ENCODE measurements at regions not wholly inside any gene's neighbourhood (a gene's known extent, or its start where the extent isn't known, plus 50 kb on each side); places are given as distances from the start of the nearest gene placed in this dataset.

DNA sequence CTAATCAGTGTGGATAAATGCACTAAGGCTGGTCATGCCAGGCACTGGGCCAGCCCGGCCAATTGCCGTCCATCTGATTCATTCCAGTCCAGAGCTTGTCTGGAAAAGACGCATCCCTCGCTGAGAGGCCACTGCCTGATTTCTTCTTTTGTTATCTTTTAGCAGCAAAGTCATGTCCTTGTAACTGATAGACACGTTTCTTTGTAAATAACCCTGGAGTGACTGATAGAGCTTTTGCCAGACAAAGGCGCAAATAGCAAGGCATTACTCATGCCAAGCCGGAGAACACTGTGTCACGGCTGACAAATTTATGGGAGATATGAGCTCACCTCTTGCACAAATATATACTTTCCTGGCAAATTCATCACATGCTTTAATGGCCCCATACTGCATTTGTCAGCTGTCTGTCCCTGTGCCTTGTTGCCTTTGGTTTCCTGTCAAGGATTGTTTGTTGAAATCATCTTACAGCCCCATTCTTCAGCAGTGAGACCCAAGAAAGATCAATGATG is 164.4 kb downstream of the ETAA1 start:
- Mint-ChIP-seq H3K4me3 (ENCODE audit: unreplicated experiment) (no peak overlapping the region), H3K4me1 (ENCODE audit: unreplicated experiment) (no peaks in the 10 kb centered on the region), H3K27ac (ENCODE audit: unreplicated experiment) (no peak overlapping the region), H3K36me3 (ENCODE audit: unreplicated experiment) (no peaks in the 10 kb centered on the region), H3K27me3 (ENCODE audit: unreplicated experiment) (peaks cover 3% of the 10 kb centered on the region), H3K9me3 (ENCODE audit: unreplicated experiment) (no peaks in the 10 kb centered on the region)
- no peak for DNase-seq (ENCODE audit: extremely low spot score, unreplicated experiment)
- TF ChIP-seq, protein P1, sequence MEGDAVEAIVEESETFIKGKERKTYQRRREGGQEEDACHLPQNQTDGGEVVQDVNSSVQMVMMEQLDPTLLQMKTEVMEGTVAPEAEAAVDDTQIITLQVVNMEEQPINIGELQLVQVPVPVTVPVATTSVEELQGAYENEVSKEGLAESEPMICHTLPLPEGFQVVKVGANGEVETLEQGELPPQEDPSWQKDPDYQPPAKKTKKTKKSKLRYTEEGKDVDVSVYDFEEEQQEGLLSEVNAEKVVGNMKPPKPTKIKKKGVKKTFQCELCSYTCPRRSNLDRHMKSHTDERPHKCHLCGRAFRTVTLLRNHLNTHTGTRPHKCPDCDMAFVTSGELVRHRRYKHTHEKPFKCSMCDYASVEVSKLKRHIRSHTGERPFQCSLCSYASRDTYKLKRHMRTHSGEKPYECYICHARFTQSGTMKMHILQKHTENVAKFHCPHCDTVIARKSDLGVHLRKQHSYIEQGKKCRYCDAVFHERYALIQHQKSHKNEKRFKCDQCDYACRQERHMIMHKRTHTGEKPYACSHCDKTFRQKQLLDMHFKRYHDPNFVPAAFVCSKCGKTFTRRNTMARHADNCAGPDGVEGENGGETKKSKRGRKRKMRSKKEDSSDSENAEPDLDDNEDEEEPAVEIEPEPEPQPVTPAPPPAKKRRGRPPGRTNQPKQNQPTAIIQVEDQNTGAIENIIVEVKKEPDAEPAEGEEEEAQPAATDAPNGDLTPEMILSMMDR (IDR thresholded peaks at IDR 0.05) = no peak

DNA sequence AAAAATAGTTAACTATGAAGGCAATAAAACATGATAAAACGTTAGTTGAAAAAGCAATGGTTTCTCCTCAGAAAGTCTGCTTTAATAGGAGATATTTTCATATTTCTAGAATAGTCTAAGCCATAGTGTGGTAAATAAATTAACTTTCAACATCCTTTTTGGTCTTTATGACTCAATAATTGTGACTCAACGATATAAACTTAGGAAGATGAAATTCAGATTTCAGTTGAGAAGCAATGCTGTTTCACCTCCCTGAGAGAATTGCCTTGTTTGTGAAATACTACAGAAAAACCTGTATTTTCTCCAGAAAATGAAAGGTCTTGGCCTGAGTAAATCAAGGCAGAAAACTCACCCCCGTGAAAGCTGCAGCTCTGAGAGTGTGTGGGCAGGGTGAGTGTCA is 166.9 kb downstream of the ETAA1 start:
- DNase-seq (ENCODE audit: extremely low spot score, unreplicated experiment) = no peak
- H3K4me3 Mint-ChIP-seq (ENCODE audit: unreplicated experiment) = no peak overlapping the region
- no peak overlapping the region for H3K27ac Mint-ChIP-seq (ENCODE audit: unreplicated experiment)
- TF ChIP-seq, protein P1 (IDR thresholded peaks at IDR 0.05) = no peak
- no peaks in the 10 kb centered on the region for H3K9me3 Mint-ChIP-seq (ENCODE audit: unreplicated experiment)
- peaks cover 3% of the 10 kb centered on the region for H3K27me3 Mint-ChIP-seq (ENCODE audit: unreplicated experiment)
- H3K4me1 Mint-ChIP-seq (ENCODE audit: unreplicated experiment) = peaks cover 4% of the 10 kb centered on the region
- no peaks in the 10 kb centered on the region for H3K36me3 Mint-ChIP-seq (ENCODE audit: unreplicated experiment)

DNA sequence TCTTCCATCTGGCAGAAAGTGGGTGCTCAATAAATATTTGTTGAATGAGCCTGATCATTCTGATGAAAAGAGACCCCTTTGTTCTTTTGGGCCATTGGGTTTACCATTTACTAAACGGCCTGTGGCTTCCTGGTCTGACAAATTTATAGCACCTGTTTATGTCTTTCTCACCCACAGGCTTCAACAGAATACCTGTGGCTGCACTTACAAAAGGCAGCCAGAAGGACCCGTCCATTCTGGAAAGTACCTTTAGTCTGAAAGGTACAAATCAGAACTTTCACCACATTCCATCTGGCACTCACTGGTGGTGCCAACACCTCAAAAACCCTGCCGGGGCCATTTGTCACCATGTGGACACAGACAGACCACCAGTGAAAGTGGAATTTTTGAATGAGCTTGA is 167.5 kb downstream of the ETAA1 start:
- H3K27me3 Mint-ChIP-seq (ENCODE audit: unreplicated experiment) = peaks cover 3% of the 10 kb centered on the region
- no peak overlapping the region for H3K4me3 Mint-ChIP-seq (ENCODE audit: unreplicated experiment)
- peaks cover 4% of the 10 kb centered on the region for H3K4me1 Mint-ChIP-seq (ENCODE audit: unreplicated experiment)
- H3K27ac Mint-ChIP-seq (ENCODE audit: unreplicated experiment) = no peak overlapping the region
- DNase-seq (ENCODE audit: extremely low spot score, unreplicated experiment) = no peak
- no peaks in the 10 kb centered on the region for H3K36me3 Mint-ChIP-seq (ENCODE audit: unreplicated experiment)
- TF ChIP-seq, protein P1 (IDR thresholded peaks at IDR 0.05) = no peak
- H3K9me3 Mint-ChIP-seq (ENCODE audit: unreplicated experiment) = no peaks in the 10 kb centered on the region

DNA sequence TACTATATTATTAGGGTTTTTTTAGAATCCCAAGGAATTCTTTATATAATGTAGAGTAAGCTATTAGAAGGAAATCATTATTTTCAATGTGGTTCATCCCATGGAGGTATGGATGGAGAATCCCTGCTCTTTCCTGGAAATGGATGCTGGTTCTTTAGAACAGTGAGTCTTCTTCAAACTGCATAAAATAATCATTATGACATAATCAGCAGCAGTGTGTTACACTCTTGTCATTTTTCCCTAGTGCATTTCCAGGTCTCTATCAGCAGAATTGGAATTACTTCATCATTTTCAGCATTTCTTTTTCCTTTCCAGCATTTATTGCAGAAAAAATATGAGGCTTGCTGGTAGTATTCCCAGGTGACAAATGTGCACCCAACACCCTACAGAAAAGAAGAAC is 168.1 kb downstream of the ETAA1 start:
- no peak overlapping the region for H3K4me3 Mint-ChIP-seq (ENCODE audit: unreplicated experiment)
- H3K9me3 Mint-ChIP-seq (ENCODE audit: unreplicated experiment) = no peaks in the 10 kb centered on the region
- H3K4me1 Mint-ChIP-seq (ENCODE audit: unreplicated experiment) = peaks cover 4% of the 10 kb centered on the region
- no peak overlapping the region for H3K27ac Mint-ChIP-seq (ENCODE audit: unreplicated experiment)
- no peak for DNase-seq (ENCODE audit: extremely low spot score, unreplicated experiment)
- H3K36me3 Mint-ChIP-seq (ENCODE audit: unreplicated experiment) = no peaks in the 10 kb centered on the region
- TF ChIP-seq, protein P1 (IDR thresholded peaks at IDR 0.05) = no peak
- H3K27me3 Mint-ChIP-seq (ENCODE audit: unreplicated experiment) = peaks cover 1% of the 10 kb centered on the region

DNA sequence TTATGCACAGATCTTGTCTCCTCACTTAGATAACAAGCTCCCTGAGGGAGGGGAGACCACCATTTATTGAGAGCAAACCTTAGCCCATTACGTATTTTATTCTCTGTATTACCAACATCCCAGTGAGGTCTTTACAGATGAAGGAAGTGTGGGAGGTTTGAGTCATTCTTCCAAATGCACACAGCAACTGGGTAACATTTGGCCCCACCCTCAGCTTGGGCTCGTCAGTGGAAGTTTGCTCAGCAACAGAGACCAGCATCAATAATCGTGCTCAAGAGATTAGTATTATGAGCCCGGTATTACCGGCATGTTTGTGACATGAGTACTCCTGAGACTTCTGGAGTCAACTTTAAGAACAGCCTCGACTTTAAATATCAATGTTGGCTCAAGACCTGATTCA is 168.6 kb downstream of the ETAA1 start:
- Mint-ChIP-seq H3K9me3 (ENCODE audit: unreplicated experiment) (no peaks in the 10 kb centered on the region), H3K27me3 (ENCODE audit: unreplicated experiment) (no peaks in the 10 kb centered on the region), H3K27ac (ENCODE audit: unreplicated experiment) (no peak overlapping the region), H3K4me1 (ENCODE audit: unreplicated experiment) (peaks cover 4% of the 10 kb centered on the region), H3K36me3 (ENCODE audit: unreplicated experiment) (no peaks in the 10 kb centered on the region), H3K4me3 (ENCODE audit: unreplicated experiment) (no peak overlapping the region)
- no peak for DNase-seq (ENCODE audit: extremely low spot score, unreplicated experiment)
- TF ChIP-seq, protein P1 (IDR thresholded peaks at IDR 0.05) = no peak

Measured in osteocyte (in vitro differentiated cells).